Keratinocyte (primary cell): ENCODE measurements at regions not wholly inside any gene's neighbourhood (a gene's known extent, or its start where the extent isn't known, plus 50 kb on each side); places are given as distances from the start of the nearest gene placed in this dataset.

Source experiments
- DNase-seq: peaks from one replicate; pipeline ENCODE4 v3.0.0-alpha.2; 2011; ENCODE audit warnings: low read depth, missing footprints, low spot score
- FAIRE-seq: peaks from 2 replicates; lab custom pipeline; 2011; peaks lifted over from hg19 to GRCh38; lab: Jason Lieb, UNC
- H2AFZ ChIP-seq: 2 replicates; pipeline ENCODE4 v1.6.0; 2012; ENCODE audit warnings: low read length, control low read depth, inconsistent platforms; ENCODE audit not compliant: control insufficient read depth
- H3K27ac ChIP-seq: 2 replicates; pipeline ENCODE4 v1.5.1; 2011; ENCODE audit warnings: low read length; ENCODE audit not compliant: control insufficient read depth, insufficient read depth
- H3K27me3 ChIP-seq: 3 replicates; pipeline ENCODE4 v1.6.0; 2011; ENCODE audit warnings: low read length; ENCODE audit not compliant: control insufficient read depth, insufficient read depth; ENCODE audit errors: extremely low read depth
- H3K36me3 ChIP-seq, 2 experiments: 2 replicates in 1 of 2; 3 replicates in 1 of 2; pipeline ENCODE4 v1.5.1; 2011; ENCODE audit warnings: low read length in 2 of 2, mild to moderate bottlenecking in 1 of 2; ENCODE audit not compliant: control insufficient read depth in 2 of 2, insufficient read depth in 2 of 2; ENCODE audit errors: extremely low read depth in 1 of 2
- H3K4me1 ChIP-seq: 3 replicates; pipeline ENCODE4 v1.5.1; 2011; ENCODE audit warnings: low read length; ENCODE audit not compliant: control insufficient read depth, insufficient read depth; ENCODE audit errors: extremely low read depth
- H3K4me2 ChIP-seq: 3 replicates; pipeline ENCODE4 v1.6.0; 2011; ENCODE audit warnings: low read depth, low read length; ENCODE audit not compliant: control insufficient read depth, insufficient read depth; ENCODE audit errors: extremely low read depth
- H3K4me3 ChIP-seq, 3 experiments: fragments of 200-600 bp in 1 of 3; sonication (generic) in 1 of 3; 2 replicates in 2 of 3; 3 replicates in 1 of 3; pipeline ENCODE4 v1.5.1; 2011 to 2016; ENCODE audit warnings: low read length in 3 of 3, mild to moderate bottlenecking in 3 of 3, control low read depth in 2 of 3, inconsistent platforms in 1 of 3, low read depth in 1 of 3, mixed read lengths in 1 of 3, mixed run types in 1 of 3, moderate library complexity in 1 of 3; ENCODE audit not compliant: control insufficient read depth in 2 of 3, insufficient read depth in 2 of 3; ENCODE audit errors: extremely low read depth in 1 of 3
- H3K79me2 ChIP-seq: 2 replicates; pipeline ENCODE4 v1.6.0; 2012; ENCODE audit warnings: low read length; ENCODE audit not compliant: control insufficient read depth, insufficient read depth
- H3K9ac ChIP-seq: 3 replicates; pipeline ENCODE4 v1.6.0; 2011; ENCODE audit warnings: low read length; ENCODE audit not compliant: control insufficient read depth, insufficient read depth; ENCODE audit errors: extremely low read depth
- H3K9me1 ChIP-seq: 3 replicates; pipeline ENCODE4 v1.6.0; 2011; ENCODE audit warnings: low read length; ENCODE audit not compliant: control insufficient read depth, insufficient read depth; ENCODE audit errors: extremely low read depth
- H3K9me3 ChIP-seq: 2 replicates; pipeline ENCODE4 v1.5.1; 2012; ENCODE audit warnings: low read depth, low read length; ENCODE audit not compliant: control insufficient read depth
- H4K20me1 ChIP-seq: 3 replicates; pipeline ENCODE4 v1.6.0; 2011; ENCODE audit warnings: low read length; ENCODE audit not compliant: control insufficient read depth, insufficient read depth; ENCODE audit errors: extremely low read depth
- EZH2 ChIP-seq: IDR thresholded peaks from one replicate; pipeline ENCODE4 v1.6.1; 2012; ENCODE audit warnings: inconsistent platforms, mild to moderate bottlenecking, low read length, moderate library complexity
- dilution Hi-C: fragments of 300-500 bp; cut with MboI; formaldehyde crosslinking; loops from one replicate; pipeline ENCODE4 v1.7.0; 2020; ENCODE audit warnings: low sequenced_read_pairs; ENCODE audit not compliant: extremely low pct_ligation_motif_present
- TF ChIP-seq, protein P1 (sequence below), 3 experiments: IDR thresholded peaks in 1 of 3; conservative IDR thresholded peaks in 1 of 3; optimal IDR thresholded peaks in 1 of 3; 2 replicates in 2 of 3; 3 replicates in 1 of 3; pipeline versions ENCODE3 to v1.5.1; 2011; ENCODE audit warnings: low read length in 3 of 3, mild to moderate bottlenecking in 3 of 3, moderate library complexity in 2 of 3, control low read depth in 1 of 3, inconsistent platforms in 1 of 3; ENCODE audit not compliant: insufficient read depth in 2 of 3; ENCODE audit errors: extremely low read depth in 1 of 3

- DNase-seq (no peak), FAIRE-seq (no peak)
- dilution Hi-C loops, result no loop called here
- Histone ChIP-seq H2AFZ (no peak overlapping the region), H3K9me3 (no peaks in the 10 kb centered on the region), H3K4me3 (no peak overlapping the region), H3K4me2 (no peak overlapping the region), H3K79me2 (no peaks in the 10 kb centered on the region), H3K27me3 (no peaks in the 10 kb centered on the region), H3K4me1 (peaks cover 9% of the 10 kb centered on the region), H3K9ac (no peak overlapping the region), H3K9me1 (no peaks in the 10 kb centered on the region), H4K20me1 (no peaks in the 10 kb centered on the region), H3K27ac (peak overlapping the region; percentile 52), H3K36me3 (no peaks in the 10 kb centered on the region)
- TF ChIP-seq, protein P1, sequence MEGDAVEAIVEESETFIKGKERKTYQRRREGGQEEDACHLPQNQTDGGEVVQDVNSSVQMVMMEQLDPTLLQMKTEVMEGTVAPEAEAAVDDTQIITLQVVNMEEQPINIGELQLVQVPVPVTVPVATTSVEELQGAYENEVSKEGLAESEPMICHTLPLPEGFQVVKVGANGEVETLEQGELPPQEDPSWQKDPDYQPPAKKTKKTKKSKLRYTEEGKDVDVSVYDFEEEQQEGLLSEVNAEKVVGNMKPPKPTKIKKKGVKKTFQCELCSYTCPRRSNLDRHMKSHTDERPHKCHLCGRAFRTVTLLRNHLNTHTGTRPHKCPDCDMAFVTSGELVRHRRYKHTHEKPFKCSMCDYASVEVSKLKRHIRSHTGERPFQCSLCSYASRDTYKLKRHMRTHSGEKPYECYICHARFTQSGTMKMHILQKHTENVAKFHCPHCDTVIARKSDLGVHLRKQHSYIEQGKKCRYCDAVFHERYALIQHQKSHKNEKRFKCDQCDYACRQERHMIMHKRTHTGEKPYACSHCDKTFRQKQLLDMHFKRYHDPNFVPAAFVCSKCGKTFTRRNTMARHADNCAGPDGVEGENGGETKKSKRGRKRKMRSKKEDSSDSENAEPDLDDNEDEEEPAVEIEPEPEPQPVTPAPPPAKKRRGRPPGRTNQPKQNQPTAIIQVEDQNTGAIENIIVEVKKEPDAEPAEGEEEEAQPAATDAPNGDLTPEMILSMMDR (optimal IDR thresholded peaks at IDR 0.05 in 1 of 3, IDR thresholded peaks at IDR 0.05 in 1 of 3, conservative IDR thresholded peaks at IDR 0.05 in 1 of 3; ENCODE audit: extremely low read depth in 1 of 3, insufficient read depth in 2 of 3, low read length in 3 of 3), result no peak
- TF ChIP-seq EZH2, result no peak
These were observed 383.0 kb downstream of the PCNX1 start for GRCh38 chr14:71290301-71290700.

DNA sequence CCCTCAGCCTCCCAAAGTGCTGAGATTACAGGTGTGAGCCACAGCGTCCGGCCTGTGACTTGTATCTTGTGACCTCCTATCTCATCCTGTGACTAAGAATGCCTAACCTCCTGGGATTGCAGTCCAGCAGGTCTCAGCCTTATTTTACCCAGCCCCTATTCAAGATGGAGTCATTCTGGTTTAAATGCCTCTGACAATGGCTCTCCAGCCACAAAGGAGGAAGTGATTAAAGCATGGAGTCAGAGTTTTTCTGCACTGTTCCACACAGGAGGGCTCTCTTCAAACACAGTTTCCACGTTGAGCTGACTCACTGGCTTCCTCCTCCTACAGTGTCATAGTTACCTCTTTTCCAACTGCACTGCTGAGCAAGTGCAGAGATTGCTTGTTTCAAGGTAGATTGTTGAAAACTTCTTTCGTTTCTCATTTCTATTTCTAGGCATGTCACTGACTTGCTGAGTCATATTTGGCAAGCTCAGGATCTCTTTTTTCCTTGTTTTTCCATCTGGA lies 383.8 kb downstream of the PCNX1 start:
- Histone ChIP-seq H3K27ac (peak overlapping the region; percentile 56), H3K27me3 (no peaks in the 10 kb centered on the region), H2AFZ (peak overlapping the region; percentile 3), H3K4me3 (no peak overlapping the region), H3K9ac (peak overlapping the region; percentile 18), H3K9me3 (no peaks in the 10 kb centered on the region), H3K4me1 (peaks cover 9% of the 10 kb centered on the region), H3K79me2 (no peaks in the 10 kb centered on the region), H4K20me1 (no peaks in the 10 kb centered on the region), H3K9me1 (no peaks in the 10 kb centered on the region), H3K36me3 (no peaks in the 10 kb centered on the region), H3K4me2 (peak overlapping the region; percentile 46)
- no peak for TF ChIP-seq EZH2
- TF ChIP-seq, protein P1 (optimal IDR thresholded peaks at IDR 0.05 in 1 of 3, IDR thresholded peaks at IDR 0.05 in 1 of 3, conservative IDR thresholded peaks at IDR 0.05 in 1 of 3; ENCODE audit: extremely low read depth in 1 of 3, insufficient read depth in 2 of 3, low read length in 3 of 3), result peak in 1 of 3 experiments; percentile 33
- DNase-seq (peak; percentile 53), FAIRE-seq (peak; percentile 96)
- dilution Hi-C loops, result no loop called here
